HG03354 (cell line): ENCODE measurements at regions not wholly inside any gene's neighbourhood (a gene's known extent, or its start where the extent isn't known, plus 50 kb on each side); places are given as distances from the start of the nearest gene placed in this dataset.

ENCODE experiments used
- ATAC-seq: cut with Tn5 transposase; IDR thresholded peaks from one replicate; pipeline ENCODE4 v1.9.1; 2021; ENCODE audit warnings: mild to moderate bottlenecking; ENCODE audit not compliant: unreplicated experiment, poor library complexity, severe bottlenecking

GRCh38 chr6:24054388-24054787, 71.6 kb upstream of the NRSN1 start:
- no peak for ATAC-seq

GRCh38 chr6:24056567-24056966, 69.4 kb upstream of the NRSN1 start:
- ATAC-seq: no peak

GRCh38 chr6:24057030-24057429, 69.0 kb upstream of the NRSN1 start:
- no peak for ATAC-seq

GRCh38 chr6:24060982-24061754, 64.8 kb upstream of the NRSN1 start:
- ATAC-seq: peak; percentile 97

GRCh38 chr6:24064106-24064505, 61.9 kb upstream of the NRSN1 start:
- no peak for ATAC-seq

GRCh38 chr6:24064832-24065231, 61.2 kb upstream of the NRSN1 start:
- ATAC-seq: no peak

GRCh38 chr6:24069526-24069925, 56.5 kb upstream of the NRSN1 start:
- ATAC-seq: no peak

GRCh38 chr6:24072038-24072746, 53.8 kb upstream of the NRSN1 start:
- no peak for ATAC-seq

GRCh38 chr6:24076011-24076410, 50.0 kb upstream of the NRSN1 start:
- no peak for ATAC-seq
